Panc1 (cell line): ENCODE measurements at regions not wholly inside any gene's neighbourhood (a gene's known extent, or its start where the extent isn't known, plus 50 kb on each side); places are given as distances from the start of the nearest gene placed in this dataset.

Experiments
- ATAC-seq: fragments of 200-7000 bp; cut with Tn5 transposase; 2 replicates; pipeline ENCODE4 v1.9.1; 2020; ENCODE audit warnings: mild to moderate bottlenecking, moderate library complexity
- BruUV-seq: library from RNA; stranded (reverse); fragments of 400-500 nt; replicated peaks from 2 replicates; lab custom pipeline; 2021; lab: Mats Ljungman, UMichigan
- CTCF ChIA-PET: fragments of 300-600 bp; sonication (Branson Sonifier 250); formaldehyde crosslinking; loops from one replicate; lab custom pipeline; 2022; ENCODE audit warnings: antibody characterized with exemption; lab: Charles Lee
- POLR2A ChIA-PET: fragments of 300-600 bp; sonication (Branson Sonifier 250); formaldehyde crosslinking; loops from one replicate; lab custom pipeline; 2022; ENCODE audit warnings: antibody characterized with exemption; lab: Charles Lee
- DNase-seq: peaks from one replicate; pipeline ENCODE4 v3.0.0-alpha.2; 2010; ENCODE audit warnings: low read depth, low spot score
- H3K27ac ChIP-seq: 2 replicates; pipeline ENCODE4 v1.5.1; 2011; ENCODE audit warnings: mild to moderate bottlenecking, low read length, inconsistent platforms
- H3K27me3 ChIP-seq: fragments of 200-500 bp; sonication (Bioruptor generic); 2 replicates; pipeline ENCODE4 v1.6.0; 2014; ENCODE audit warnings: low read length, inconsistent platforms; ENCODE audit not compliant: control insufficient read depth, insufficient read depth
- H3K36me3 ChIP-seq: fragments of 200-500 bp; sonication (Bioruptor generic); 2 replicates; pipeline ENCODE4 v1.5.1; 2014; ENCODE audit warnings: inconsistent platforms, mild to moderate bottlenecking, low read length, moderate library complexity; ENCODE audit not compliant: control insufficient read depth, insufficient read depth
- H3K4me1 ChIP-seq: 2 replicates; pipeline ENCODE4 v1.5.1; 2011; ENCODE audit warnings: inconsistent platforms, mild to moderate bottlenecking, low read length, moderate library complexity; ENCODE audit not compliant: control insufficient read depth, insufficient read depth
- H3K4me3 ChIP-seq, 2 experiments: 2 replicates each; pipeline ENCODE4 v1.5.1; 2011 to 2012; ENCODE audit warnings: low read depth in 2 of 2, low read length in 2 of 2, mild to moderate bottlenecking in 2 of 2, inconsistent platforms in 1 of 2, moderate library complexity in 1 of 2
- H3K9me3 ChIP-seq: fragments of 200-500 bp; sonication (Bioruptor generic); 2 replicates; pipeline ENCODE4 v1.5.1; 2014; ENCODE audit warnings: low read depth, mild to moderate bottlenecking, inconsistent platforms, low read length, moderate library complexity; ENCODE audit not compliant: control insufficient read depth, insufficient read depth
- POLR2AphosphoS5 ChIP-seq: IDR thresholded peaks from 2 replicates; pipeline ENCODE4 v1.6.1; 2012; ENCODE audit warnings: mild to moderate bottlenecking, low read depth, low read length, moderate library complexity
- SIN3A ChIP-seq: IDR thresholded peaks from 2 replicates; pipeline ENCODE4 v1.6.1; 2012; ENCODE audit warnings: low read depth, mild to moderate bottlenecking, low read length, moderate library complexity, borderline replicate concordance; ENCODE audit not compliant: insufficient read depth
- TCF7L2 ChIP-seq: IDR thresholded peaks from 2 replicates; pipeline ENCODE4 v1.6.1; 2011; ENCODE audit warnings: mild to moderate bottlenecking, low read depth, low read length, inconsistent platforms
- in situ Hi-C: cut with HindIII; loops from 2 replicates; pipeline ENCODE4 v1.10.0; 2016; ENCODE audit warnings: low sequenced_read_pairs, low pct_unique_long_range_greater_than_20kb
- intact Hi-C: fragments of 100-400 bp; cut with micrococcal nuclease; formaldehyde crosslinking; loops from one replicate; pipeline ENCODE4 v1.10.0; 2022; ENCODE audit not compliant: unreplicated experiment
- TF ChIP-seq, protein P1 (sequence below), 2 experiments: IDR thresholded peaks; 2 replicates each; pipeline ENCODE4 v1.6.1; 2011 to 2012; ENCODE audit warnings: low read depth in 2 of 2, control low read depth in 1 of 2, low read length in 1 of 2, mild to moderate bottlenecking in 1 of 2, moderate library complexity in 1 of 2; ENCODE audit not compliant: insufficient read depth in 1 of 2
- TF ChIP-seq, protein P2 (sequence below): fragments of 450-650 bp; IDR thresholded peaks from 2 replicates; pipeline ENCODE4 v1.5.1; 2017; ENCODE audit warnings: mild to moderate bottlenecking

DNA sequence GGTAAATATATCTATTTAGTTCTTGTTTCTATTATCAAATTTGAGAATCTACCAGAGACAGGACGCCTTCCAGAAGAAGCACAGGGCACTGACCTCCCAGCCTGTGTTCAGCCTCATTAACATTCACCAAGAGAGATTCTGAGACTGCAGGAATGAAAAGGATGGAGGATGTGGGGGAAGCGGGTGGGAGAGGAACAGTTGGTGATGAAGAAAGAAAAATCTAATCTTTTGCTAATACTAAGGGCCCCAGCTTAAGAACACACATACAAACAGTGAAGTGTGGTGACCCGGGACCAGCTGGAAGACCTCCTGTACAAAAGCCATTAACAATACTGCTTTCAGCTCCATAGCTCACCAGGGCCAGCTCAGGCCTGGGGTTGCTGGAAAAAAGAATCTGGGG is 160.5 kb downstream of the NUAK1 start:
- ATAC-seq (no peak), DNase-seq (no peak)
- H3K9me3 ChIP-seq = no peaks in the 10 kb centered on the region
- ChIA-PET CTCF (no interaction called here), POLR2A (no interaction called here)
- H3K4me3 ChIP-seq = no peak overlapping the region
- TF ChIP-seq, protein P1, sequence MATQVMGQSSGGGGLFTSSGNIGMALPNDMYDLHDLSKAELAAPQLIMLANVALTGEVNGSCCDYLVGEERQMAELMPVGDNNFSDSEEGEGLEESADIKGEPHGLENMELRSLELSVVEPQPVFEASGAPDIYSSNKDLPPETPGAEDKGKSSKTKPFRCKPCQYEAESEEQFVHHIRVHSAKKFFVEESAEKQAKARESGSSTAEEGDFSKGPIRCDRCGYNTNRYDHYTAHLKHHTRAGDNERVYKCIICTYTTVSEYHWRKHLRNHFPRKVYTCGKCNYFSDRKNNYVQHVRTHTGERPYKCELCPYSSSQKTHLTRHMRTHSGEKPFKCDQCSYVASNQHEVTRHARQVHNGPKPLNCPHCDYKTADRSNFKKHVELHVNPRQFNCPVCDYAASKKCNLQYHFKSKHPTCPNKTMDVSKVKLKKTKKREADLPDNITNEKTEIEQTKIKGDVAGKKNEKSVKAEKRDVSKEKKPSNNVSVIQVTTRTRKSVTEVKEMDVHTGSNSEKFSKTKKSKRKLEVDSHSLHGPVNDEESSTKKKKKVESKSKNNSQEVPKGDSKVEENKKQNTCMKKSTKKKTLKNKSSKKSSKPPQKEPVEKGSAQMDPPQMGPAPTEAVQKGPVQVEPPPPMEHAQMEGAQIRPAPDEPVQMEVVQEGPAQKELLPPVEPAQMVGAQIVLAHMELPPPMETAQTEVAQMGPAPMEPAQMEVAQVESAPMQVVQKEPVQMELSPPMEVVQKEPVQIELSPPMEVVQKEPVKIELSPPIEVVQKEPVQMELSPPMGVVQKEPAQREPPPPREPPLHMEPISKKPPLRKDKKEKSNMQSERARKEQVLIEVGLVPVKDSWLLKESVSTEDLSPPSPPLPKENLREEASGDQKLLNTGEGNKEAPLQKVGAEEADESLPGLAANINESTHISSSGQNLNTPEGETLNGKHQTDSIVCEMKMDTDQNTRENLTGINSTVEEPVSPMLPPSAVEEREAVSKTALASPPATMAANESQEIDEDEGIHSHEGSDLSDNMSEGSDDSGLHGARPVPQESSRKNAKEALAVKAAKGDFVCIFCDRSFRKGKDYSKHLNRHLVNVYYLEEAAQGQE (IDR thresholded peaks at IDR 0.05; ENCODE audit: insufficient read depth in 1 of 2, low read depth in 2 of 2, low read length in 1 of 2) = no peak
- TF ChIP-seq SIN3A = no peak
- TF ChIP-seq, protein P2, sequence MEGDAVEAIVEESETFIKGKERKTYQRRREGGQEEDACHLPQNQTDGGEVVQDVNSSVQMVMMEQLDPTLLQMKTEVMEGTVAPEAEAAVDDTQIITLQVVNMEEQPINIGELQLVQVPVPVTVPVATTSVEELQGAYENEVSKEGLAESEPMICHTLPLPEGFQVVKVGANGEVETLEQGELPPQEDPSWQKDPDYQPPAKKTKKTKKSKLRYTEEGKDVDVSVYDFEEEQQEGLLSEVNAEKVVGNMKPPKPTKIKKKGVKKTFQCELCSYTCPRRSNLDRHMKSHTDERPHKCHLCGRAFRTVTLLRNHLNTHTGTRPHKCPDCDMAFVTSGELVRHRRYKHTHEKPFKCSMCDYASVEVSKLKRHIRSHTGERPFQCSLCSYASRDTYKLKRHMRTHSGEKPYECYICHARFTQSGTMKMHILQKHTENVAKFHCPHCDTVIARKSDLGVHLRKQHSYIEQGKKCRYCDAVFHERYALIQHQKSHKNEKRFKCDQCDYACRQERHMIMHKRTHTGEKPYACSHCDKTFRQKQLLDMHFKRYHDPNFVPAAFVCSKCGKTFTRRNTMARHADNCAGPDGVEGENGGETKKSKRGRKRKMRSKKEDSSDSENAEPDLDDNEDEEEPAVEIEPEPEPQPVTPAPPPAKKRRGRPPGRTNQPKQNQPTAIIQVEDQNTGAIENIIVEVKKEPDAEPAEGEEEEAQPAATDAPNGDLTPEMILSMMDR = no peak
- no peak for TF ChIP-seq TCF7L2
- TF ChIP-seq POLR2AphosphoS5 = no peak
- H3K27me3 ChIP-seq = no peaks in the 10 kb centered on the region
- no peaks in the 10 kb centered on the region for H3K36me3 ChIP-seq
- H3K4me1 ChIP-seq = no peaks in the 10 kb centered on the region
- intact Hi-C loops = no loop called here
- BruUV-seq = no TSS peak
- in situ Hi-C loops = no loop called here
- H3K27ac ChIP-seq = no peak overlapping the region

DNA sequence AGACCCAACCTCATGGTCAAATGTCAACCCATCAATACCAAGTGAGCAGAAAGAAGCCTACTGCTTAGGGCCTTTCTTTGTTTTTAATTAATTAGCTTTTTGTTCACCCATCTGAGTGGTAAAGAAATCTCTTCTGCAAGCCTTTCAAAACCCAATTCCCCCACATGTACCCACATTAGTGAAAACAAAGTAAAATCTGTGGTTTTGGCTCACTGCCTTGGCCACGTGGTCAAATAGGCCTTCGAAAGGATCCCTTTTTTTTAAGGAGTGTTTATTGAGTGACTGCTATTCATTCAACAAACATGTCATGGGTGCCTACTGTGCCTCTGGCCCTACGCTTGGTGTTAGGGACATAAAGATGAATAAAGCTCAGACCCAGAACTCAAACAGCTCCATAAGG is 160.1 kb downstream of the NUAK1 start:
- H3K4me1 ChIP-seq = no peaks in the 10 kb centered on the region
- CTCF ChIA-PET = no interaction called here
- no peak overlapping the region for H3K27ac ChIP-seq
- POLR2A ChIA-PET = no interaction called here
- DNase-seq (no peak), ATAC-seq (no peak)
- in situ Hi-C loops (no loop called here), intact Hi-C loops (no loop called here)
- no peaks in the 10 kb centered on the region for H3K36me3 ChIP-seq
- no peaks in the 10 kb centered on the region for H3K27me3 ChIP-seq
- no peak overlapping the region for H3K4me3 ChIP-seq
- BruUV-seq = no TSS peak
- no peak for TF ChIP-seq TCF7L2
- TF ChIP-seq, protein P2 = no peak
- TF ChIP-seq, protein P1 (IDR thresholded peaks at IDR 0.05; ENCODE audit: insufficient read depth in 1 of 2, low read depth in 2 of 2, low read length in 1 of 2) = no peak
- no peak for TF ChIP-seq POLR2AphosphoS5
- no peak for TF ChIP-seq SIN3A
- no peaks in the 10 kb centered on the region for H3K9me3 ChIP-seq
